ENCODE measurements at regions not wholly inside any gene's neighbourhood (a gene's known extent, or its start where the extent isn't known, plus 50 kb on each side); places are given as distances from the start of the nearest gene placed in this dataset.

DNA sequence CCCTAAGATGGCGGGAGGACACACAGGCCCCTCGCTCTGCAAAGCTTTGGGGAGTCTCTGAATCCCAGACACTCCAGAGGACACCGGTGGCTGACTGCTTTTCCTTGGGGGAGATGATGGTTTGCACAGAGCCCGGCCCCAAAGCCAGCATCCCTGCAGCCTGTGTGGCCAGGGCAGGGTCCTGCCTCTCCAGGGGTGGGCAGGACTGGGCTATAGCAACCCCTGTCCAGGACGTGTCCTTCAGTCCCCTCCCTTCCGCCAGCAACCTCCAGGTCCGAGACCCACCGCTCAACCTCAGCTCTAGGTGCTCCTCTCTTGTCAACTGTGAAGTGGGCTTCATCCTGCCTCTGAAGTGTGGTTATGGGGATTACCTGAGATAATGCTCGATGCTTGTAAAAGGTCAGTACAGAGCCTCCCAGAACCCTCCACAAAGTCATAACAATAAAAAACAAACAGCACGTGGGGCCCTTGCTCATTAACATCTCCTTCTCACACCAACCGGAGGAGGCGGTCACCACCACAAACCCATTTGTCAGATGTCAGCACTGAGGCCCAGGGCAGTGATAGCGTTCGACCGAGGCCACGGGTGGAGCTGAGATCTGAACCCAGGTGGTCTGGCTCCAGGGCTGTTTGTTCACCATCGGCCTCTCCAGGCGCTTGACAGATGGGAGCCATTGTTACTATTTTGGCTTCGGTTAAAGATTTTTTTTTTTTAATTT, 304.8 kb downstream of the IRF8 start:
- Histone ChIP-seq H3K4me3 (ENCODE audit: low read length) (no peak overlapping the region), H3K36me3 (ENCODE audit: control insufficient read depth, insufficient read depth, low read length) (no peaks in the 10 kb centered on the region), H3K4me1 (ENCODE audit: control insufficient read depth, insufficient read depth, low read length) (peaks cover 1% of the 10 kb centered on the region; the same call in 1 of the 2 replicates), H3K27me3 (ENCODE audit: control insufficient read depth, insufficient read depth, low read length) (no peaks in the 10 kb centered on the region), H3K9me3 (ENCODE audit: control insufficient read depth, insufficient read depth, low read length) (no peaks in the 10 kb centered on the region), H3K27ac (ENCODE audit: low read length) (no peak overlapping the region)
- no CpG with 5 or more reads among the region's 19 CpGs for WGBS (ENCODE audit: insufficient coverage, insufficient read length)
- no peak for DNase-seq (ENCODE audit: low read depth, low spot score)

DNA sequence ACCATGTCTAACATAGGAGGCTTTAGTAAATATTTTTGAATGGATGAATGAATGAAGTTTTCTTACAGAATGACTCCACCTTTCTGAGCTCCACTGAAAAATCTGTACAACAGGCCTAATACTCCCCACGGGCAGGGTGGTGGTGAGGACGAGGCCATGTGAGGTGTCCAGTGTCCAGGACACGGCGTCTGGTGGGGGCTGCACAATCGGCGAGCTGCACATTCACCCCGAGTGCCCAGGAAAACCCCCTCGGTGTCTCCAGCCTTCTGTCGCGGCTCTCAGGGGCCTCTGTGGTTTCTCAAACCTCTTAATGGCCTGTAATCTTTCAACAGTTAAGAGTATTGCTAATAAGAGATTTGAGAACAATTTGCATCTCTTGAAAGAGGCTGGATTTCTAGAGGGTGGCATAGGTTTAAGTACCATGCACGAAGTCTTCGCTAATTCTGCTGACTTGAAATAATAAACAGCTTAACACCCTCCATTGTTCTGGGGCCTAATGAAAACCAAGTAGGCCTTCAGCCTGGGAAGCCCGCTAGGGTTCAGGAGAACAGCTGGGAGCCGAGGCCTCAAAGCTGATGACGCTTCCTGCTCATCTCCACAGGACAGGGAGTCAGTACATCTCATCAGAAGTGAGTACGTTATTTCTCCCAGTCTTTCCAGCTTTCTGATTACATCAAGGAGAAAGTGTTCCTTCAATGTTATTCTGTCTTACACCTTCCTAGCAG, 304.6 kb upstream of the FOXF1 start:
- H3K27ac ChIP-seq (ENCODE audit: low read length), result no peak overlapping the region
- peaks cover 1% of the 10 kb centered on the region; the same call in 1 of the 2 replicates for H3K4me1 ChIP-seq (ENCODE audit: control insufficient read depth, insufficient read depth, low read length)
- no peak overlapping the region for H3K4me3 ChIP-seq (ENCODE audit: low read length)
- no peaks in the 10 kb centered on the region for H3K9me3 ChIP-seq (ENCODE audit: control insufficient read depth, insufficient read depth, low read length)
- H3K36me3 ChIP-seq (ENCODE audit: control insufficient read depth, insufficient read depth, low read length), result no peaks in the 10 kb centered on the region
- no CpG with 5 or more reads among the region's 16 CpGs for WGBS (ENCODE audit: insufficient coverage, insufficient read length)
- DNase-seq (ENCODE audit: low read depth, low spot score), result no peak
- no peaks in the 10 kb centered on the region for H3K27me3 ChIP-seq (ENCODE audit: control insufficient read depth, insufficient read depth, low read length)

DNA sequence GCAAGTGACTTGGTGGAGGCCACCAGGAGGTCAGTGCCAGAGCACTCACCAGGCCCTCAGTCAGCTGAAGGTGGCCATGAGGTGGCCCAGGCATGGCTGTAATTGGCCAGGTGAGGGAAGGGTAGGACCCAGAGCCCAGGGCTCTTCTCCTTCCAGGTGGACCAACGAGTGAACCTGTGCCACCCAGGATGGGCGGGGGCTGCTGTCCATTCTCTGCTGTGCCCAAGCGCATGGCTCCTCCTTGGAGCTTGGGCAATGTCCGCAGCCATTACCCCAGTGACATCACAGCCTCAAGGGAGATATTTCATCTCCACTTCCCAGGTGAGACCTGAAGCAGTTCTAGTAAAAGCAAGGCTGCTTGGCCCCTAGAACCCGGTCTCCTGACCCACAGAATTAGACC, 303.0 kb upstream of the FOXF1 start:
- H3K27ac ChIP-seq (ENCODE audit: low read length), result no peak overlapping the region
- H3K27me3 ChIP-seq (ENCODE audit: control insufficient read depth, insufficient read depth, low read length), result no peaks in the 10 kb centered on the region
- no peaks in the 10 kb centered on the region for H3K36me3 ChIP-seq (ENCODE audit: control insufficient read depth, insufficient read depth, low read length)
- WGBS (ENCODE audit: insufficient coverage, insufficient read length), result no CpG with 5 or more reads among the region's 5 CpGs
- no peak overlapping the region for H3K4me3 ChIP-seq (ENCODE audit: low read length)
- no peaks in the 10 kb centered on the region for H3K4me1 ChIP-seq (ENCODE audit: control insufficient read depth, insufficient read depth, low read length)
- no peaks in the 10 kb centered on the region for H3K9me3 ChIP-seq (ENCODE audit: control insufficient read depth, insufficient read depth, low read length)
- no peak for DNase-seq (ENCODE audit: low read depth, low spot score)

DNA sequence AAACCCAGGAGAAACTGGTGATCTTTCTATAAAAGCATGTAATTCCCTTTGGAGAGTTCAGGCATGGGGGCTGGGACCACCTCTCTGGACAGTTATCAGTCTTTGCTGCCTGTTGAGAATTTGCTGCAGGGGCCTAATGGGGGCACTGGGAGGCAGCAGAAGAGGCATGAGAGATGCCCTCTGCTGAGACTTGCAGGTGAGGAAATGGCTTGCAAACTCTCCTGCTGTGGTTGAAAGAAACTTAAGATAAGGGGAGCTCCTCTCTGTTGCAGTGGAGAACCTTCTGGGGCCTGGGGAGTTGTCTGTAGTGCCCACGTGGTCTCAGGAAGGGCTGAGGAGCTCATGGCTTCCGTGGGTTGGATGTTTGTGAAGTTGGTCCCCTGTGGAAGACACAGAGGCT, 301.1 kb upstream of the FOXF1 start:
- H3K27me3 ChIP-seq (ENCODE audit: control insufficient read depth, insufficient read depth, low read length), result no peaks in the 10 kb centered on the region
- no peaks in the 10 kb centered on the region for H3K36me3 ChIP-seq (ENCODE audit: control insufficient read depth, insufficient read depth, low read length)

DNA sequence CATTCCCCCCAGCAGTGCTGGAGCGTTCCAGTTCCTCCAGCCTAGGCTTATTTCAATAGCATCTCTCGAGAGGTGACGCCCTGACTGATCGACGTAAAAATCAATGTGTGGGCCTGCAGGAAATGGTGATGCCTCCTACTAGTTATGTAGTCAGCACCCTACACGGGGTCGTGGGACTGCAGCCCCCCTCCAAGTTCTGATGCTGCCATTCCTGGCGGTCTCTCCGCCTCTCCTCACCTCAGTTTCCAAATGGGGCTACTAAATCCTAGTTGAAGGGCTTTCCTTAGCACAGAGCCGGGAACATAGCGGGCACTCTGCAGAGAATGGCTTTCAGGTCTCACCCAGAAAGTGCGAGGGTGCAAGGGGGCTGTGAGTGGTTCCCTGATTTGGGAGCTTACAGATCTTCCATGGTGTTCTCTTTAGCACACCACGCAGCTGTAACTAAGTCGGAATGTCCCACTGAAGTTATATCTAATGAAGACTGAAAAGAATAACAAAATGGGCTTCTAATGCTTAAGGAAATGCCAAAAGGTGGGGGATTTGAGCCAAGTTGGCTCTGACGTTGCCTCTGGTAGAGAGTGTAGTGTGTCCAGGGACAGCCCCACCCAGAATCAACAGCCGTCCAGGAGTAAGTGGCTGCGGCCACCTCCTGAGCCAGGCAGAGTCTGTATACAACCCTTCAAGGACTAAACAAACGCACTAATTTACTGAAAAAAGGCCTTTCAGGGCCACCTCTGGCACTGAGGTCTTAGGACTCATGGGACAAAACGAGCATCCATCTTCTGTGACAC, 299.7 kb upstream of the FOXF1 start:
- no peaks in the 10 kb centered on the region for H3K36me3 ChIP-seq (ENCODE audit: control insufficient read depth, insufficient read depth, low read length)
- no peak overlapping the region for H3K27ac ChIP-seq (ENCODE audit: low read length)
- H3K4me3 ChIP-seq (ENCODE audit: low read length), result no peak overlapping the region
- H3K4me1 ChIP-seq (ENCODE audit: control insufficient read depth, insufficient read depth, low read length), result no peaks in the 10 kb centered on the region
- no peak for DNase-seq (ENCODE audit: low read depth, low spot score)
- no peaks in the 10 kb centered on the region for H3K9me3 ChIP-seq (ENCODE audit: control insufficient read depth, insufficient read depth, low read length)
- no peaks in the 10 kb centered on the region for H3K27me3 ChIP-seq (ENCODE audit: control insufficient read depth, insufficient read depth, low read length)
- no CpG with 5 or more reads among the region's 19 CpGs for WGBS (ENCODE audit: insufficient coverage, insufficient read length)

More for the DNA sequence above, 301.1 kb upstream of the FOXF1 start:
- Histone ChIP-seq H3K4me3 (ENCODE audit: low read length) (no peak overlapping the region), H3K4me1 (ENCODE audit: control insufficient read depth, insufficient read depth, low read length) (no peaks in the 10 kb centered on the region), H3K9me3 (ENCODE audit: control insufficient read depth, insufficient read depth, low read length) (no peaks in the 10 kb centered on the region), H3K27ac (ENCODE audit: low read length) (no peak overlapping the region)
- WGBS (ENCODE audit: insufficient coverage, insufficient read length), result no CpG with 5 or more reads among the region's 2 CpGs
- no peak for DNase-seq (ENCODE audit: low read depth, low spot score)

DNA sequence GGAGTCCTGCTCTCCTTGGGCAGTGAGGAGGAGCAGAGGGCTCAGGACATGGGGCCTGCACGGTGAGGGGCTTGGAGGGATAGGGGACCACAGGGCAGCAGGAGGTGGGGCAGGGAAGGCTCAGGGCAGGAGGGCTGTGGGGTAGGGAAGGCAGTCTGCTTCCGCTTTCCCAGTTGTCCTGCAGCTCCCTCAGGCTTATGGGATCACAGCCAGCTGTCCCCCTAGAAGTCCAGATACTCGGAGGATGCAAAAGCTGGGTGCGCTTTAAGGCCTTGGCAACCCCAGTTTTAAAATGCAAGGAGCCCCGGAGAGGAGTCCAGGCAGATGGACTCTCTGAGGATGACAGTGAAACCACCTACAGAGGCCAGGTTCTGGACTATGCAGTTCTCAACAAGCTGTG, 299.1 kb upstream of the FOXF1 start:
- WGBS (ENCODE audit: insufficient coverage, insufficient read length), result no CpG with 5 or more reads among the region's 5 CpGs
- no peak for DNase-seq (ENCODE audit: low read depth, low spot score)
- H3K4me1 ChIP-seq (ENCODE audit: control insufficient read depth, insufficient read depth, low read length), result 0 out of 2 replicates have a peak, but pooled peaks cover 1% of the 10 kb centered on the region
- H3K27ac ChIP-seq (ENCODE audit: low read length), result no peak overlapping the region
- no peaks in the 10 kb centered on the region for H3K27me3 ChIP-seq (ENCODE audit: control insufficient read depth, insufficient read depth, low read length)
- H3K36me3 ChIP-seq (ENCODE audit: control insufficient read depth, insufficient read depth, low read length), result no peaks in the 10 kb centered on the region
- no peak overlapping the region for H3K4me3 ChIP-seq (ENCODE audit: low read length)
- H3K9me3 ChIP-seq (ENCODE audit: control insufficient read depth, insufficient read depth, low read length), result no peaks in the 10 kb centered on the region

DNA sequence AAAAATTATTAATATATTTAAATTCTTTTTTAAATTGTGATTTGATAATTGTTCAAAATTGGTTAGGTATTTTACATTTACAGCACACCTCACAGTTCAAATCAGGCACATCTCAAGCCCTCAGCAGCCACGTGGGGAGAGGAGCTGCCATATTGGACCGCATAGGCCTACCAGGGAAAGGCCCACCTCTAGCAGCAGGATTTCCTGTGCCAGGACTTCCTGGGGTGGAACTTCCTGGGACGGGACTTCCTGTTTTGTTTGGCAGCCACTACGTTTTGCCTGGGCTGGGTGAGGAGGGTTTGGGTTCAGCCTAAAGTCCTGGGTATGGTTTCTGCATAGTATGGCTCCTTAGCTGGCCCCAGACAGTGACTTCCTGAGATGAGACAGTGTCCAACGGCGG, 298.5 kb upstream of the FOXF1 start:
- no peaks in the 10 kb centered on the region for H3K9me3 ChIP-seq (ENCODE audit: control insufficient read depth, insufficient read depth, low read length)
- no peaks in the 10 kb centered on the region for H3K27me3 ChIP-seq (ENCODE audit: control insufficient read depth, insufficient read depth, low read length)
- WGBS (ENCODE audit: insufficient coverage, insufficient read length), result no CpG with 5 or more reads among the region's 6 CpGs
- no peak overlapping the region for H3K4me3 ChIP-seq (ENCODE audit: low read length)
- no peaks in the 10 kb centered on the region for H3K36me3 ChIP-seq (ENCODE audit: control insufficient read depth, insufficient read depth, low read length)
- DNase-seq (ENCODE audit: low read depth, low spot score), result no peak
- H3K27ac ChIP-seq (ENCODE audit: low read length), result no peak overlapping the region
- H3K4me1 ChIP-seq (ENCODE audit: control insufficient read depth, insufficient read depth, low read length), result 0 out of 2 replicates have a peak, but pooled peaks cover 1% of the 10 kb centered on the region

DNA sequence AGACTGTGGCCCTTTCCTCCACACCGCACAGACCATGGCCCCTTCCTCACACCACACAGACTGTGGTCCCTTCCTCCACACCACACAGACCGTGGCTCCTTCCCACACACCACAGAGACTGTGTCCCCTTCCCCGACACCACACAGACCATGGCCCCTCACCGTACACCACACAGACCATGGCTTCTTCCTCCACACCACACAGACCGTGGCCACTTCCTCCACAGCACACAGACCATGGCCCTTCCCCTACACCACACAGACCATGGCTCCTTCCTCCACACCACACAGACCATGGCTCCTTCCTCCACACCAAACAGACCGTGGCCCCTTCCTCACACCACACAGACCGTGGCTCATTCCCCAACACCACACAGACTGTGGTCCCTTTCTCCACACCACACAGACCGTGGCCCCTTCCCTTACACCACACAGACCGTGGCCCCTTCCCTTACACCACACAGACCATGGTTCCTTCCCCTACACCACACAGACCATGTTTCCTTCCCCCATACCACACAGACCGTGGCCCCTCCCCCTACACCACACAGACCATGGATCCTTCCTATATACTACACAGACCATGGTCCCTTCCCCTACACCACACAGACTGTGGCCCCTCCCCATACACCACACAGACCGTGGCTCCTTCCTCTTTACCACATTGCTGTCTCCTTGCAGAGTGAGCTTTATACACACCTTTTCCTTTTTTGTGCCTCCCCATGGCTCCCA, 297.5 kb upstream of the FOXF1 start:
- H3K36me3 ChIP-seq (ENCODE audit: control insufficient read depth, insufficient read depth, low read length), result no peaks in the 10 kb centered on the region
- WGBS (ENCODE audit: insufficient coverage, insufficient read length), result no CpG with 5 or more reads among the region's 11 CpGs
- H3K9me3 ChIP-seq (ENCODE audit: control insufficient read depth, insufficient read depth, low read length), result no peaks in the 10 kb centered on the region
- H3K27me3 ChIP-seq (ENCODE audit: control insufficient read depth, insufficient read depth, low read length), result no peaks in the 10 kb centered on the region
- H3K4me1 ChIP-seq (ENCODE audit: control insufficient read depth, insufficient read depth, low read length), result 0 out of 2 replicates have a peak, but pooled peaks cover 1% of the 10 kb centered on the region
- no peak overlapping the region for H3K4me3 ChIP-seq (ENCODE audit: low read length)
- no peak overlapping the region for H3K27ac ChIP-seq (ENCODE audit: low read length)
- no peak for DNase-seq (ENCODE audit: low read depth, low spot score)

DNA sequence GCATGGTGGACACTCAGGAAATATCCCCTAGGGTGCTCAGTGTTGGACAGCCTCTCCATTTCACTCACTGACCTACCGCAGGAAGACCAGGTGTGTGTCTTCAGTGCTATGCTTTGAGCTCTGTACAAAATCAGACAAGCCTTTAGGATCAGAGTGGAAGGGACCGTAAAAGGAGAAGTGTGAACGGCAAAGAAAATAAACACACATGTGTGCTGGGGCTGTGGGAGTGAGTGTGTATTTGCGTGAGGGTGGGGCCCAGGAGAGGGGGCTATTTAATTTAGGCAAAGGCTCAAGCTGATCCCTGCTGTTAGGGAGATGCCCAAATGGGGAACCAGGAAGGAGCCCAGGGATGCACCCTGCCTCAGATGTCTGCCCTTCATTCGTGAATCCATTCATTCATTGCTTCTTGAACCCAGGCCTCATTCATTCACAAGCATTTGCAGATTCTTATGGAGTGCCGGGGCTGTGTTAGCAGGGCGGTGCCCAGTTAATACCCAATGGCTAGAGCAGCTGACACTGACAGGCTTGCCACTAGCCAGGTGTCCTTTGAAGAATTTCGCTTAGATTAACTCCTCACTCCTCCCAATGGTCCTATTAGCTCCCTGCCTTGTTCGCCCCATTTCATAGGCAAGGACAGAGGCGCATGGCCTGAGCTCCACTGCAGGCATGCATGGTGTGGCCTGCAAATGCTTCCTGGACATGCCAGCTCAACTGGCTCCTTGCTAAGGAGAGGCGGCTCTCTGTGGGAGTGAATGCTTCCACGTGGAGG, 296.7 kb upstream of the FOXF1 start:
- Histone ChIP-seq H3K4me1 (ENCODE audit: control insufficient read depth, insufficient read depth, low read length) (0 out of 2 replicates have a peak, but pooled peaks cover 1% of the 10 kb centered on the region), H3K9me3 (ENCODE audit: control insufficient read depth, insufficient read depth, low read length) (no peaks in the 10 kb centered on the region), H3K27ac (ENCODE audit: low read length) (no peak overlapping the region), H3K27me3 (ENCODE audit: control insufficient read depth, insufficient read depth, low read length) (no peaks in the 10 kb centered on the region), H3K36me3 (ENCODE audit: control insufficient read depth, insufficient read depth, low read length) (no peaks in the 10 kb centered on the region), H3K4me3 (ENCODE audit: low read length) (no peak overlapping the region)
- DNase-seq (ENCODE audit: low read depth, low spot score), result no peak
- WGBS (ENCODE audit: insufficient coverage, insufficient read length), result no CpG with 5 or more reads among the region's 12 CpGs
